GM21576 (cell line): ENCODE measurements at regions not wholly inside any gene's neighbourhood (a gene's known extent, or its start where the extent isn't known, plus 50 kb on each side); places are given as distances from the start of the nearest gene placed in this dataset.

ENCODE experiments used
- ATAC-seq: cut with Tn5 transposase; IDR thresholded peaks from one replicate; pipeline ENCODE4 v1.9.1; 2021; ENCODE audit warnings: mild to moderate bottlenecking, moderate library complexity; ENCODE audit not compliant: unreplicated experiment

DNA sequence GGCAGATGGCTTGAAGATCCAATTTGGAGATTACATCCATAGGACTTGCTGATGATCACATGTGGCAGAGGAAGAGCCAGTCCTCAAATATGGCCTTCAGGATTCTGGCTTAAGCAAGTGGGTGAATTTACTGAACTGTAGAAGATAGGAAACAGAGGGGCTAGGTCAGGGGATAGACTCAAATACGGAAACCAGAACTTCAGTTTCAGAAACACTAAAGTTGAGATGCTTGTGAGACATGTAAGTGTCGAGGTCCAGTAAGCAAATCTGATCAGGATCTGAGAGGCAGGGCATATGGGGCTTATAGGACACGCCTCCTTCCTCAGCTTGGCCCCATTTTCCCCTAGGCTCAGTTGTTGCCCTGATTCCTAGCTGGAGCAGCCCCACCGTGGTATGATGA, 107.7 kb downstream of the LBH start:
- ATAC-seq, result peak; percentile 20

- no peak for ATAC-seq
Measured at GRCh38 chr2:30341500-30342267, 105.4 kb upstream of the LCLAT1 start.

- no peak for ATAC-seq
Measured at GRCh38 chr2:30346471-30347169, 100.4 kb upstream of the LCLAT1 start.

DNA sequence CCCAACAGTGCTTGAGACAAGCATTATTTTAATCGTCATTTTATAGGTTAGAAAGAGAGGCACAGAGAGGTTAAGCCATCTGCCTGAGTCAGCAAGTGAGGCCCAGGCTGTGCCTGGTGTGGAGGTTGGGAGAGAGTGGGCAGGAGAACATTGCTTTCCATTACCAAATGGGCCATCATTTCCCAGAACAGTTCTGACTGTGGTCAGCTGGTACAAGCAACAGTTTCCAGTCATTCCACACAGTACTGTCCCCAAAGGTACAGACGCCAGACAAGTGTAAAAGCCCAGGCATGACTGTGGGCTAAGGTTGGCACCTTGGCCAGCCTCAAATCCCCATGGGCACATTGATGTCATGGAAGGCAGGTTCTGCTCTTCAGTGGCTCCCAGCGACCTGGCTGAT, 98.2 kb upstream of the LCLAT1 start:
- ATAC-seq, result no peak

- no peak for ATAC-seq
Measured at GRCh38 chr2:30349691-30350090, 97.4 kb upstream of the LCLAT1 start.

GRCh38 chr2:30351116-30351515, 95.9 kb upstream of the LCLAT1 start:
- ATAC-seq, result no peak

DNA sequence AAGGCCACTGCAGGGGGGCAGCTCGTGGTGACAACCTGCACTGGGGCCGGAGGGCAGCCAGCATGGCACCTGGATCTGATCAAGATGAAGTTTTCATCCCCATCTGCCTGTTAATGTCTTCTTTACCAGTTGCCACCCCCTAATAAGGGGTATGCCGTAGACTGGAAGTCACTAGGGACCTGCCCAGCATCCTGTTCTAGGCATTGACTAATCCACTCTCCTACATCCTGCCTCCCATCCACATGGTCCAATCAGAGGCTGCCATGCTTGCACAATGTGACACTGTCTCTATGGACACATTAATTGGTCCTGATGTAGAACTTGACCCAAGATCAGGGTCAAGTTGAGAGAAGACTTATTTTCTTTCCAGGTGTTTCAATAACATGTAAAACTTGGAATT, 95.1 kb upstream of the LCLAT1 start:
- no peak for ATAC-seq

DNA sequence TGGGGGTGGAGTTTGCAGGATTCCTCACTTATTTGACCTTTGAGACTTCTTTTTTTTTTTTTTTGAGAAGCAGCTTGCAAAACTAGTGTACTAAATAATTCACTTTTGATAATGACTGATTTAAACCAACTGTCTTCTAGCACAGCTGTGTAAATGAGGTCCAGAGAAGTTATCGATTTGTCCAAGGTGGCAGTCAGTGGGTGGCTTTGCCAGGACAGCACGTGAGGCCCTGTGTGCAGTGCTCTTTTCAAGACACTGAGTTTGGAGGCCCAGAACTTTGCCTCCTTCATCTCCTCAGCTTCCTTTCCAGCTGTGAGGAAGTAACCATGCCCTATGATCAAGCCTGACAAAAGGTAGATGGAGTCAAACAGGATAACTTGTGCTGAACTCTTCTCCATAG, 92.9 kb upstream of the LCLAT1 start:
- ATAC-seq, result no peak

DNA sequence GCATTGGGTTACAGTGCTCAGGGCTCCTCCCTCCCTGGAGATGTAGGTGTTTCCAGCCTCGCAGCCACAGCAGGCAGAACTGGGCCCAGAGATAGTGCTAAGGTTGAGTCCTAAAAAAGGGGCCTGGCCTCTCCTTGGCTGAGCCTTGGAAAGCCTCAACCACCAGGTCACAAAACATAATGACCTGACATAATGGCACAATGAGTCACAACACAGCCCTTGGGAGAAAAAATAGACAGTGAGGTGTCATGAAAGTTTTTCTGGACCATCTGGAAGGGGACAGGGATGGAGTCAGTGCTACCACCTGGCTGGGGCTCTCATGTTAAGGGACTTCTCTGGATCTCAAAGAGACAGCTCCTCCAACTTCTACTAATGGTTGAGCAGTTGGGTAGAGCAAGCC, 92.4 kb upstream of the LCLAT1 start:
- no peak for ATAC-seq

DNA sequence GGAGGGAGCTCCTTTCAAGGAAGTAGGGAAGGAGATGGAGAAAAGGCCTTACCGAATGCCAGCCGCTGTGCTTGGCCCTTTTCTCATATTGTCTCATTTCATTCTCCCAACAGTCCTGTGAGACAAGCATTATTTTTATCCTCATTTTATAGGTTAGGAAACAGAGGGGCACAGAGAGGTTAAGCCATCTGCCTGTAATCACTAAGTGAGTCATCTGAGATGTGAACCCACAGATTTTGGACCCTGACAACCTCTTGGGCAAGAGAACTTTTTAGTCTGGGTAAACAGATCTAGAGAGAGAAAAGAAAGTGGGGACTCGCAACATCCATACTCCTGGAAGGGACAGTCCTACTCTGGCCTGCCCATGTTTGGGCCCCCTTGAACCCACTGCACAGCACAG, 91.7 kb upstream of the LCLAT1 start:
- ATAC-seq, result no peak

GRCh38 chr2:30356071-30356470, 91.0 kb upstream of the LCLAT1 start:
- no peak for ATAC-seq

- ATAC-seq, result no peak
Measured at GRCh38 chr2:30356776-30357175, 90.3 kb upstream of the LCLAT1 start.

- no peak for ATAC-seq
Measured at GRCh38 chr2:30358351-30358750, 88.7 kb upstream of the LCLAT1 start.

GRCh38 chr2:30358842-30359241, 88.2 kb upstream of the LCLAT1 start:
- ATAC-seq, result no peak

GRCh38 chr2:30359644-30360167, 87.3 kb upstream of the LCLAT1 start:
- no peak for ATAC-seq

DNA sequence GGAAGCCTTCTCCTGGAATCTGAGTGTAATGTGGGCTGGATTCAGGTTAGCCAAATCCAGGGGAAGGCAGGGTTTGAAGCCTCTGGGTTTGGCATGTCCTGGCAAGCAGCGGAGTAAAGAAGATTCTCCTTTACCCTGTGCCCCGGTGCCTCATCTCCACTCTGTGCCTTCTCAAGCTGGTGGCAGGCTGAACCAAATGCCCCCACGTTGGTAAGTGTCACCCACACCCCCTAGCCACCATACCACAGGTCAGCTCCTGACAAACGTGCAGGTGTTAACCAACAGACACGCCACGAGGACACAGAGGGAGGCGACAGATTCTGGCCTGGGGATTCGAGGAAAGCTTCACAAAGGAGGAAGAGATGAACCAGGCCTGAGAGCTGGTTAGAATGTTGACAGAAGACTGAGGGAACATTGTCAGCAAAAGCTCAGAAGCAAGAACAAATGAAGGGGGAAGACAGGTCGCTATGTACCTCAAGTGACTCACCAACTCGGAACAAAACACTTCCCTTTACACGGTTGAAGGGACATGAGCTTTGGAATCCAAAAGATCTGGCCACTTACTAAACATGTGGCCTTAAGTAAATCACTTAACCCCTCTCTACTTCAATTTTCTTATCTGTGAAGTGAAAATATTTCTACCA, 85.2 kb upstream of the LCLAT1 start:
- no peak for ATAC-seq

GRCh38 chr2:30362468-30363081, 84.5 kb upstream of the LCLAT1 start:
- no peak for ATAC-seq

DNA sequence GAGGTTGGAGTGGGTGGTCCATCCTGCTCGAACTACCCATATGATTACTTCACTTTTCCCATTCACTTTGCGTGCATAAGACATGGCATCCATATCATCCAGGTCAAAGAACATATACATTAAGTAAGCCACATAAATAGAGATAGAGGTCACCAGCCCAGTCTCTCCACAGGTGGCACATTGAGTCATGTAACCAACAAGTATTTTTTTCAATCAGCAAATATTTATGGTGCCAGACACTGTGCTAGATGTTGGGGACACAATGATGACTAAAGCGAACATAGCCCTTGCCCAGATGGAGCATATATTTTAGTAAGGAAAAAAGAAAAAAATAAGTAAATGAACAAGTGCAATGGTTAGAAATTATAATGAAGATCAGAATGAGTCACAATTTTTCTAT, 83.6 kb upstream of the LCLAT1 start:
- ATAC-seq, result no peak

GRCh38 chr2:30365201-30365600, 81.8 kb upstream of the LCLAT1 start:
- ATAC-seq, result no peak

GRCh38 chr2:30366199-30366691, 80.8 kb upstream of the LCLAT1 start:
- ATAC-seq, result no peak
